ENCODE measurements at regions not wholly inside any gene's neighbourhood (a gene's known extent, or its start where the extent isn't known, plus 50 kb on each side); places are given as distances from the start of the nearest gene placed in this dataset.

GRCh38 chr11:80627364-80627763, 1186.5 kb upstream of the TENM4 start:
- Mint-ChIP-seq H3K4me1 (ENCODE audit: low read depth) (no peaks in the 10 kb centered on the region), H3K36me3 (ENCODE audit: low read depth) (no peaks in the 10 kb centered on the region), H3K27ac (no peak overlapping the region), H3K9me3 (peaks cover 16% of the 10 kb centered on the region), H3K27me3 (ENCODE audit: low read depth) (no peaks in the 10 kb centered on the region), H3K4me3 (no peak overlapping the region)
- DNase-seq (ENCODE audit: low spot score): no peak

- no peaks in the 10 kb centered on the region for H3K27me3 Mint-ChIP-seq (ENCODE audit: low read depth)
- no peak overlapping the region for H3K27ac Mint-ChIP-seq
- H3K4me1 Mint-ChIP-seq (ENCODE audit: low read depth): no peaks in the 10 kb centered on the region
- H3K9me3 Mint-ChIP-seq: peaks cover 15% of the 10 kb centered on the region
- no peak overlapping the region for H3K4me3 Mint-ChIP-seq
- no peaks in the 10 kb centered on the region for H3K36me3 Mint-ChIP-seq (ENCODE audit: low read depth)
- DNase-seq (ENCODE audit: low spot score): no peak
These were observed 1185.9 kb upstream of the TENM4 start for GRCh38 chr11:80626721-80627120.

DNA sequence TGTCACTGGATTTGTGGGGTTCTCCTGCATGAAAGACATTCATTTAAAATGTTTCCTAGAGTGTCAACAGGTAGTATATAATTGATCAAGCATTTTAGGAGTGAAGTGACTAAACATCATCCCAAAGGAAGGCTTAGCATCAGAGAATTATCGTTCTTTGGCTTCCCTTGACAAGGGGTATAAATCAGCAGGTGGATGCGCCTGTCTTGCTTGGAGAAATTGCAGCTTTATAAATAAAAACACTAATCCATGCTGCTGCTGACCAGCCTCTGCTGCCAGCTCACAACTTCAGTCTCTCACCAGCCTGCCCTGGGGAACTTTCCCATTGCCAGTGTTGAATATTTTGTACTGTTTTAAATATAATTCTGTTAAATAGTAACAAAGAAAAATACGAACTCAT, 1184.7 kb upstream of the TENM4 start:
- Mint-ChIP-seq H3K4me1 (ENCODE audit: low read depth) (no peaks in the 10 kb centered on the region), H3K9me3 (peaks cover 15% of the 10 kb centered on the region), H3K36me3 (ENCODE audit: low read depth) (no peaks in the 10 kb centered on the region), H3K4me3 (no peak overlapping the region), H3K27me3 (ENCODE audit: low read depth) (no peaks in the 10 kb centered on the region), H3K27ac (no peak overlapping the region)
- no peak for DNase-seq (ENCODE audit: low spot score)

DNA sequence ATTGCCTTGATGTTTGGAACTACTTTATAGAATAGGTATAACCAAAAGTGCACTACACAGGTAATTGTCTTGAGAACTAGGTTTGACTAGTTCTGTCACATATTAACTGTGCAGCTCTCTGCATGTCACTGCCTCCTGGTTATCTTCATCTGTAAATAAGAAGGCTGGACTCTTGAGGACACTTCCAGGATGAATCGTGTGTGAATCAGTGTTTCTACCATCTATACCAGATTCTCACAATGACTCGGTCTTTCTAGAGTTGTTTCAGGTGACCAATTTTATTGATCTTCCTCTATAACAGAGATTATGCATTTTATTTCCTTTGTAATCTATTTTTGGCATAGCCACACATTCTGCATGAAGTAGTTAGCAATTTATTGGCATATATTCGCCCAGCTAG, 1181.0 kb upstream of the TENM4 start:
- H3K4me1 Mint-ChIP-seq (ENCODE audit: low read depth): no peaks in the 10 kb centered on the region
- DNase-seq (ENCODE audit: low spot score): no peak
- H3K4me3 Mint-ChIP-seq: no peak overlapping the region
- H3K27ac Mint-ChIP-seq: no peak overlapping the region
- H3K36me3 Mint-ChIP-seq (ENCODE audit: low read depth): no peaks in the 10 kb centered on the region
- peaks cover 11% of the 10 kb centered on the region for H3K9me3 Mint-ChIP-seq
- no peaks in the 10 kb centered on the region for H3K27me3 Mint-ChIP-seq (ENCODE audit: low read depth)

DNA sequence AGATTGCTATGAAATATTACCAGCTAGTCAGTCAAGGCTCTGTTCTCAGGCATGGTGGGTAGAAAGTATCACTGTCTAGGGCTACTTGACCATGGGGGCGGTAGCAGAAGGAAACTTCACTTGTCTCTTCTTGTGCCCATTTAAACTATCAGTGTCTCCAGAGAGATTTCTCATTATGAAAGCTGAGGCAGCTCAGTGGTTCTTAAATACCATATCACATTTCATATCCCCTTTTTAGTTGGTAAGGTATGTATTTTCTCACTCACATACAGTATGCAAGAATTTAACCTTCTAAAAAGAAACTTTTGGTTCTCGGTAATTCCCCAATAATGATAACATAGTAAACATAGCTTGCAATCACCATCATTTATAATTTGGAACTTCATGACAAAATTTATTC, 1180.0 kb upstream of the TENM4 start:
- H3K27ac Mint-ChIP-seq: no peak overlapping the region
- H3K27me3 Mint-ChIP-seq (ENCODE audit: low read depth): no peaks in the 10 kb centered on the region
- no peaks in the 10 kb centered on the region for H3K36me3 Mint-ChIP-seq (ENCODE audit: low read depth)
- no peak overlapping the region for H3K4me3 Mint-ChIP-seq
- peaks cover 9% of the 10 kb centered on the region for H3K9me3 Mint-ChIP-seq
- no peak for DNase-seq (ENCODE audit: low spot score)
- H3K4me1 Mint-ChIP-seq (ENCODE audit: low read depth): no peaks in the 10 kb centered on the region

DNA sequence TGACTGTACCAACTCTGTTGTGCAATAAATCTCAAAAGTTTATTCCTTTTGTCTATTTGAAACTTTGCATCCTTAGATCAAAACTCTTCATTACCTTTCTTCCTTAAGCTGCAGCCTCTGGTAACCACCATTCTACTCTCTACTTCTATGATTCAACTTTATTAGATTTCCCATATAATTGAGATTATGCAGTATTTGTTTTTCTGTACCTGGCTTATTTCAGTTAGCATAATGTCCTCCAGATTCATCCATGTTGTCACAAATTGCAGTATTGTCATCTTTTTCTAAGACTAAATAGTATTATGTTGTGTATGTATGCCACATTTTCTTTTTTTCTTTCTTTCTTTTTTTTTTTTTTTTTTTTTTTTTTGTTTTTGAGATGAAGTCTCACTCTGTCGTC, 1176.3 kb upstream of the TENM4 start:
- Mint-ChIP-seq H3K9me3 (peaks cover 16% of the 10 kb centered on the region), H3K4me1 (ENCODE audit: low read depth) (no peaks in the 10 kb centered on the region), H3K27me3 (ENCODE audit: low read depth) (no peaks in the 10 kb centered on the region), H3K4me3 (no peak overlapping the region), H3K36me3 (ENCODE audit: low read depth) (no peaks in the 10 kb centered on the region), H3K27ac (no peak overlapping the region)
- DNase-seq (ENCODE audit: low spot score): no peak

DNA sequence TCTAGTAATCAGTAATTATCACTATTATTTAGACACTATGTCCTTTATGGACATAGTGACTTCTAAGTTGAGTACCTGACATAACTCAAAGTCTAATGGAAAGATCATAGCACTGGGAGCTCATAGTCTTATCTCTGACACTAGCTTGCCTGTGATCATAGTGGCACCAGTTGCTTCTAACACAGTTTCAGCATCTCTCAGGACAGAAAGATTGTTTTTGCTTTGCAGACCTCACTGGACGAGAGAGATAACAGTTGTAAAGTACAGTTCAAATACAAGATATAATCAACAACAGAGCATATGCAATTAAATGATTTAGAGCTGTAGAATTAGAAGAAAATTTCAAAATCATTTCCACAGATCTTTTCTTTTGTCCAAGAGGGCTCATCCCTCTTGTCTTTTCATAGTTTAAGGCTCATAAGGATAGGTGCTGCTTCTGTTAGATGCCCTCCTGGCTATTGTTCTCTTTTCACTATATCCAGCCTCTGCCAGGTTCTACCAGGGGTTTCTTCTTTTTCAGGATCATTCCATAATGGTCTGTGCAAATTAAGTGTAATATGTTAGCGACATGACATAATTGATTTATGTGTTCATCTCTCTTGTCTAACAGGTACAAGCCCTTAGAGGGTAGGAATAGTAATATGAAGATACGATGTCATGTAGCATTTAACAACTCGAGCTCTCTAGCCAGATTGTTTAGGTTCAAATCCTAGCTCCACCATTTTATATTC, 1175.4 kb upstream of the TENM4 start:
- H3K4me1 Mint-ChIP-seq (ENCODE audit: low read depth): no peaks in the 10 kb centered on the region
- no peak overlapping the region for H3K4me3 Mint-ChIP-seq
- H3K36me3 Mint-ChIP-seq (ENCODE audit: low read depth): no peaks in the 10 kb centered on the region
- no peak for DNase-seq (ENCODE audit: low spot score)
- H3K27ac Mint-ChIP-seq: no peak overlapping the region
- no peaks in the 10 kb centered on the region for H3K27me3 Mint-ChIP-seq (ENCODE audit: low read depth)
- peaks cover 18% of the 10 kb centered on the region for H3K9me3 Mint-ChIP-seq

- no peak for DNase-seq (ENCODE audit: low spot score)
- Mint-ChIP-seq H3K27ac (no peak overlapping the region), H3K27me3 (ENCODE audit: low read depth) (no peaks in the 10 kb centered on the region), H3K9me3 (peaks cover 26% of the 10 kb centered on the region), H3K4me1 (ENCODE audit: low read depth) (no peaks in the 10 kb centered on the region), H3K36me3 (ENCODE audit: low read depth) (no peaks in the 10 kb centered on the region), H3K4me3 (no peak overlapping the region)
These were observed 1172.8 kb upstream of the TENM4 start for GRCh38 chr11:80613655-80614054.

DNA sequence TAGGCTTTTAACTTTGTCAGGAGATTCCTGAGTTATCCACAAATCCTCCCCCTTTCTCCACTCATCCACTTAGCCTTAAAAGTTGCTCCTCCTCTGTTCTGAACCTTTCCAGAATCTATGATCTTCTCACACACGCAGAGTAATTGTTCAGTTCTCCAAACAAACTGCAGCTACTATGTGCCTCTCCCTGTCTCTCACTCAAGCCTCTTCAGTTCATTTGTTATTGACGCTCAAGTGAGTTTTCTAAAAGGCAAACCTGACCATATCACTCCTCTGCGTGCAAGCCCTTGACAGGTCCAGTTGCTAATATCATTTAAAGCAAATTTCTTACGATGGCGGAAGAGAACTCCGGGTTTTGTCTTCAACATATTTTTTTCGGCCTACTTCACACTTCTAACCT, 1169.7 kb upstream of the TENM4 start:
- H3K9me3 Mint-ChIP-seq: peaks cover 20% of the 10 kb centered on the region
- no peaks in the 10 kb centered on the region for H3K36me3 Mint-ChIP-seq (ENCODE audit: low read depth)
- no peak for DNase-seq (ENCODE audit: low spot score)
- no peaks in the 10 kb centered on the region for H3K27me3 Mint-ChIP-seq (ENCODE audit: low read depth)
- H3K27ac Mint-ChIP-seq: no peak overlapping the region
- H3K4me1 Mint-ChIP-seq (ENCODE audit: low read depth): no peaks in the 10 kb centered on the region
- H3K4me3 Mint-ChIP-seq: no peak overlapping the region

GRCh38 chr11:80603472-80603871, 1162.6 kb upstream of the TENM4 start:
- Mint-ChIP-seq H3K9me3 (peaks cover 4% of the 10 kb centered on the region), H3K4me3 (no peak overlapping the region), H3K27me3 (ENCODE audit: low read depth) (no peaks in the 10 kb centered on the region), H3K36me3 (ENCODE audit: low read depth) (no peaks in the 10 kb centered on the region), H3K27ac (no peak overlapping the region), H3K4me1 (ENCODE audit: low read depth) (no peaks in the 10 kb centered on the region)
- DNase-seq (ENCODE audit: low spot score): no peak

DNA sequence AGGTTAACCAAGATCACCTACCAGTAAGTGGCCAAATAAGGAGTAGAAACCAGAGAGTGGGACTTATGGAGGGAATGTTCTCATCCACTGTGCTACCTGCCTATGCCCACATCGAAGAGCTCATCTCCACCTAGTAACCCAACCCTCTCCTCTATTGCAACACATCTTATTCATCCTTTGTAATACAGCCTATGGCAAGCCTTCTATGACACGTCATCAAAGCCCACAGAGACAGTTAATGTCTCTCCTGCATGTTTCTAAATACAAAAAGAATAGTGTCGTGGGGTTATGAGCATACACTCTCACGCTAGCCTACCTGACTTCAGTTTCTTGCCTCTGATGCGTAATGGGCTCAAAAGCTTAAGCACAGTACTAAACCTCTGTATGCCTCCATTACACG, 1158.1 kb upstream of the TENM4 start:
- Mint-ChIP-seq H3K27ac (no peak overlapping the region), H3K9me3 (peaks cover 9% of the 10 kb centered on the region), H3K4me3 (no peak overlapping the region), H3K4me1 (ENCODE audit: low read depth) (no peaks in the 10 kb centered on the region), H3K27me3 (ENCODE audit: low read depth) (no peaks in the 10 kb centered on the region), H3K36me3 (ENCODE audit: low read depth) (no peaks in the 10 kb centered on the region)
- DNase-seq (ENCODE audit: low spot score): no peak

DNA sequence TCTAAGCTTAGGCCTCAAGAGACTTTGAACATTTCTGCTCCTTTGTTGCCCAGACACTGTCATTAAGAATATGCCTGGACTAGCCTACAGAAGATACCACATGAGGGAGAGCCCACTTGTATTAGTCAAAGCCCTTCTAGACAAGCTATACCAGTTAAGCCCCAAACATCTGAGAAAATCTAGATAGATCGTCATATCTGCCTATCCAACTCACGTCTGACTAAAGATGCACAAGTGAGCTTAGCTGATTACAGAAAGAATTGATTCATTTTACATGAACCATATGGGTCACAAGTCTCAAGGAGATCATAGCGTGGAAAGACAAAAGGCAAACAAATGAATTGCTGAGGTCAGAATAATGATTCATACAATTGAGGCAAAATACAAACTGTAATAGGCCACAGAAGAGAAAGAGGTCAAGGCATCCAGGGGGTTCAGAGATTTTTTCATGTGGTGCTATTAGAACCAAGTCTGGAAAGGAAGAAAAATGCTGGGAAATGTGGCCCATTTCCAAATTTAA, 1155.5 kb upstream of the TENM4 start:
- Mint-ChIP-seq H3K36me3 (ENCODE audit: low read depth) (no peaks in the 10 kb centered on the region), H3K9me3 (peaks cover 5% of the 10 kb centered on the region), H3K27me3 (ENCODE audit: low read depth) (no peaks in the 10 kb centered on the region), H3K4me1 (ENCODE audit: low read depth) (no peaks in the 10 kb centered on the region), H3K27ac (no peak overlapping the region), H3K4me3 (no peak overlapping the region)
- no peak for DNase-seq (ENCODE audit: low spot score)

DNA sequence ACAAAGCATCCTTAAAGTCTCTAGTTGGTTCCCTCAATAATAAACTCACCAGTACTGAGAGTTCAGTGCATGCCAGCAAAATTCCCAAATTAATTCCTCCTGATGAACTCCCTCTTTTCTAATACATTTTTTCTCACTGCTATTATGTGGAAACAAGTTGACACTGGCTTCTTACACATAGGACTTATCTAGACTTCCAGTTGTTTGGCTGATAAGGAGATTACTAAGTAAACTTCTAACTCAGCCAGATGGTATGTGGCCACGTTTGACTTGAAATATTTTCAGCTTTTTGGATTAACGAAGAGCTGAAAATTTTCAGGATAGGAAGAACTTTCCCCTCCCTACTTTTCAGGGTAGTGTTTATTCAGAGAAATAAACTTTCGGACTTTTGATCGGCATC, 1154.2 kb upstream of the TENM4 start:
- H3K9me3 Mint-ChIP-seq: peaks cover 5% of the 10 kb centered on the region
- no peak for DNase-seq (ENCODE audit: low spot score)
- H3K27me3 Mint-ChIP-seq (ENCODE audit: low read depth): no peaks in the 10 kb centered on the region
- H3K4me1 Mint-ChIP-seq (ENCODE audit: low read depth): no peaks in the 10 kb centered on the region
- no peak overlapping the region for H3K27ac Mint-ChIP-seq
- H3K4me3 Mint-ChIP-seq: no peak overlapping the region
- H3K36me3 Mint-ChIP-seq (ENCODE audit: low read depth): no peaks in the 10 kb centered on the region

DNA sequence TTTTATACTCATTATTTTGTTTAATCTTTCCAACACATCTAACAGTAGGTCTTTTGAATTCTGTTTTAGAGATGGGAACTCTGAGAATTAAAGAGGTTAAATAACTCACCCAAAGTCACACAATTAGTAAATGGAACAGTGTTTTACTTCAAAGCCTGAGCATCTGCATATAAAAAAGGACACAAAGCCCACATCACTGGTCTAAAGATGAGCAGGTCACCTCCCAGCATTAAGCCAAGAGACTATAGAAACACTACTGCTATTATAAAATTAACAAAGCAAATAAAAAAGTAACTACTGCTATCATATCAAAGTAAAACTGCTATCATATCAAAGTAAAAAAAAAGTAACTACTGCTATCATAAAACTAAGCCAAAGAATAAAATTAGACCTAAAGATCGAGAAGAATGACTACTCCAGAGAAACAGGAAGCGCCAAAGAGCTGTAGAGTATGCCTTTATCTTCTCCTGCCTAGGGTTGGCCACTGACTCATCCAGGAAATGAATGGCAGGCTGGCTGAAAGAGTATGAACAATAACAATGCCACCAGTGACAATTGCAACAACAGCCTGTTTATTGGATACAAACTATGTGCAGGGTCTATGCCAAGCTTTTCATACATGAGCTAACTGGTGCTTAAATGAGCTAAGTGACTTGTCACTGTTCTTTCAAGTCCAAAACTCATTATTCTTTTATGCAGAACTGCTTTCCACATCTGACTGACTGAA, 1153.0 kb upstream of the TENM4 start:
- Mint-ChIP-seq H3K4me3 (no peak overlapping the region), H3K27ac (no peak overlapping the region), H3K4me1 (ENCODE audit: low read depth) (no peaks in the 10 kb centered on the region), H3K36me3 (ENCODE audit: low read depth) (no peaks in the 10 kb centered on the region), H3K27me3 (ENCODE audit: low read depth) (no peaks in the 10 kb centered on the region), H3K9me3 (peaks cover 5% of the 10 kb centered on the region)
- no peak for DNase-seq (ENCODE audit: low spot score)

Measured in T-helper 2 cell treated with Interferon-gamma antibody and Interleukin-4, amounts not matched to agents 5 μg/mL and 100 μg/mL, for 36 hours (primary cell).